BLaER1 treated with 17β-estradiol and CSF1 and Interleukin-3, amounts not matched to agents 10 nM and 100 nM (cell line): ENCODE measurements at regions not wholly inside any gene's neighbourhood (a gene's known extent, or its start where the extent isn't known, plus 50 kb on each side); places are given as distances from the start of the nearest gene placed in this dataset.

Source experiments
- H3K27ac ChIP-seq, 11 experiments: shearing (Covaris generic); formaldehyde crosslinking; 2 replicates each; pipeline ENCODE4 v1.8.1; 2022
- H3K27me3 ChIP-seq, 11 experiments: shearing (Covaris generic); formaldehyde crosslinking; 2 replicates each; pipeline ENCODE4 v1.8.1; 2022
- H3K36me3 ChIP-seq, 11 experiments: shearing (Covaris generic); formaldehyde crosslinking; 2 replicates each; pipeline ENCODE4 v1.8.1; 2022
- H3K4me1 ChIP-seq, 10 experiments: shearing (Covaris generic); formaldehyde crosslinking; 2 replicates each; pipeline ENCODE4 v1.8.1; 2022
- H3K4me2 ChIP-seq, 11 experiments: shearing (Covaris generic); formaldehyde crosslinking; 2 replicates each; pipeline ENCODE4 v1.8.1; 2022
- H3K4me3 ChIP-seq, 10 experiments: shearing (Covaris generic); formaldehyde crosslinking; 2 replicates each; pipeline ENCODE4 v1.8.1; 2022
- H3K9ac ChIP-seq, 11 experiments: shearing (Covaris generic); formaldehyde crosslinking; 2 replicates each; pipeline ENCODE4 v1.8.1; 2022
- H3K9me3 ChIP-seq, 11 experiments: shearing (Covaris generic); formaldehyde crosslinking; replicated peaks in 1 of 11; 2 replicates each; pipeline ENCODE4 v1.8.1; 2022
- H4K20me1 ChIP-seq, 11 experiments: shearing (Covaris generic); formaldehyde crosslinking; 2 replicates each; pipeline ENCODE4 v1.8.1; 2022
- Cebpa-rat ChIP-seq, 11 experiments: shearing (Covaris generic); IDR thresholded peaks; 2 replicates each; pipeline ENCODE4 v1.8.1; 2022

- no peak overlapping the region for H3K4me3 ChIP-seq
- peaks cover 0 to 27% (median 16%) of the 10 kb centered on the region in 10 experiments; a peak in 15 of 20 replicates for H3K4me1 ChIP-seq
- TF ChIP-seq Cebpa-rat (IDR thresholded peaks at IDR 0.05), result no peak
- peaks cover 5 to 14% (median 11%) of the 10 kb centered on the region in 11 experiments; a peak in 15 of 22 replicates for H3K9me3 ChIP-seq
- peak overlapping the region in 3 of 11 experiments; percentile 24 to 46 (median 43); a peak in 2 of 22 replicates for H3K4me2 ChIP-seq
- H4K20me1 ChIP-seq, result no peaks in the 10 kb centered on the region
- no peak overlapping the region for H3K27ac ChIP-seq
- H3K27me3 ChIP-seq, result no peaks in the 10 kb centered on the region
- no peak overlapping the region for H3K9ac ChIP-seq
- no peaks in the 10 kb centered on the region for H3K36me3 ChIP-seq
Measured at GRCh38 chrX:39678914-39679313, 418.8 kb downstream of the BCOR start.

GRCh38 chrX:39679497-39680157 is 418.1 kb downstream of the BCOR start:
- H4K20me1 ChIP-seq, result no peaks in the 10 kb centered on the region
- peaks cover 0 to 27% (median 16%) of the 10 kb centered on the region in 10 experiments; a peak in 15 of 20 replicates for H3K4me1 ChIP-seq
- H3K4me2 ChIP-seq, result peak overlapping the region in 6 of 11 experiments; percentile 4 to 46 (median 30); a peak in 10 of 22 replicates
- H3K9ac ChIP-seq, result no peak overlapping the region
- H3K27ac ChIP-seq, result no peak overlapping the region
- peaks cover 5 to 14% (median 11%) of the 10 kb centered on the region in 11 experiments; a peak in 15 of 22 replicates for H3K9me3 ChIP-seq
- TF ChIP-seq Cebpa-rat (IDR thresholded peaks at IDR 0.05), result no peak
- H3K27me3 ChIP-seq, result no peaks in the 10 kb centered on the region
- H3K4me3 ChIP-seq, result no peak overlapping the region
- H3K36me3 ChIP-seq, result no peaks in the 10 kb centered on the region

GRCh38 chrX:39681885-39682284 is 415.9 kb downstream of the BCOR start:
- no peaks in the 10 kb centered on the region for H3K27me3 ChIP-seq
- peaks cover under 1 to 10% (median 3%) of the 10 kb centered on the region in 11 experiments; a peak in 15 of 22 replicates for H3K9me3 ChIP-seq
- H3K4me1 ChIP-seq, result peaks cover 0 to 27% (median 19%) of the 10 kb centered on the region in 10 experiments; a peak in 15 of 20 replicates
- no peak overlapping the region for H3K4me3 ChIP-seq
- H3K27ac ChIP-seq, result no peak overlapping the region
- TF ChIP-seq Cebpa-rat (IDR thresholded peaks at IDR 0.05), result no peak
- H3K36me3 ChIP-seq, result no peaks in the 10 kb centered on the region
- no peaks in the 10 kb centered on the region for H4K20me1 ChIP-seq
- no peak overlapping the region for H3K9ac ChIP-seq
- H3K4me2 ChIP-seq, result no peak overlapping the region

GRCh38 chrX:39682778-39683177 is 415.0 kb downstream of the BCOR start:
- no peak for TF ChIP-seq Cebpa-rat (IDR thresholded peaks at IDR 0.05)
- Histone ChIP-seq H3K4me2 (peak overlapping the region in 1 of 11 experiments; percentile 20; a peak in 2 of 22 replicates), H3K4me1 (peaks cover 3 to 34% (median 25%) of the 10 kb centered on the region in 10 experiments; a peak in 17 of 20 replicates), H3K27ac (no peak overlapping the region), H3K4me3 (no peak overlapping the region), H3K27me3 (peaks cover 0 to 4% (median 0%) of the 10 kb centered on the region in 11 experiments; a peak in 3 of 22 replicates), H3K36me3 (no peaks in the 10 kb centered on the region), H4K20me1 (no peaks in the 10 kb centered on the region), H3K9ac (no peak overlapping the region), H3K9me3 (peaks cover 0 to 7% (median 0%) of the 10 kb centered on the region in 11 experiments; a peak in 3 of 22 replicates)

- Histone ChIP-seq H3K9ac (peak overlapping the region in 8 of 11 experiments; percentile 60 to 77 (median 74); a peak in 15 of 22 replicates), H4K20me1 (no peaks in the 10 kb centered on the region), H3K4me3 (peak overlapping the region; percentile 48 to 69 (median 61); a peak in 18 of 20 replicates), H3K9me3 (peaks cover 0 to 10% (median 0%) of the 10 kb centered on the region in 11 experiments; a peak in 3 of 22 replicates), H3K36me3 (no peaks in the 10 kb centered on the region), H3K27ac (peak overlapping the region in 8 of 11 experiments; percentile 53 to 72 (median 66); a peak in 14 of 22 replicates), H3K4me1 (peaks cover 10 to 34% (median 23%) of the 10 kb centered on the region in 10 experiments; a peak in 18 of 20 replicates), H3K4me2 (peak overlapping the region; percentile 75 to 91 (median 87)), H3K27me3 (peaks cover 0 to 27% (median 11%) of the 10 kb centered on the region in 11 experiments; a peak in 13 of 22 replicates)
- TF ChIP-seq Cebpa-rat (IDR thresholded peaks at IDR 0.05), result no peak
Measured at GRCh38 chrX:39688219-39688575, 409.6 kb downstream of the BCOR start.

- peak overlapping the region; percentile 75 to 91 (median 87) for H3K4me2 ChIP-seq
- peaks cover 0 to 27% (median 11%) of the 10 kb centered on the region in 11 experiments; a peak in 13 of 22 replicates for H3K27me3 ChIP-seq
- H4K20me1 ChIP-seq, result no peaks in the 10 kb centered on the region
- H3K4me1 ChIP-seq, result peaks cover 10 to 31% (median 23%) of the 10 kb centered on the region in 10 experiments; a peak in 18 of 20 replicates
- peaks cover 0 to 10% (median 0%) of the 10 kb centered on the region in 11 experiments; a peak in 2 of 22 replicates for H3K9me3 ChIP-seq
- H3K4me3 ChIP-seq, result peak overlapping the region; percentile 48 to 69 (median 61)
- no peak for TF ChIP-seq Cebpa-rat (IDR thresholded peaks at IDR 0.05)
- H3K9ac ChIP-seq, result peak overlapping the region in 10 of 11 experiments; percentile 14 to 77 (median 74); a peak in 19 of 22 replicates
- no peaks in the 10 kb centered on the region for H3K36me3 ChIP-seq
- H3K27ac ChIP-seq, result peak overlapping the region in 9 of 11 experiments; percentile 38 to 72 (median 66); a peak in 15 of 22 replicates
Measured at GRCh38 chrX:39688576-39689375, 409.0 kb downstream of the BCOR start.

GRCh38 chrX:39689376-39690104 is 408.2 kb downstream of the BCOR start:
- H3K9ac ChIP-seq, result peak overlapping the region in 10 of 11 experiments; percentile 14 to 77 (median 74); a peak in 19 of 22 replicates
- H4K20me1 ChIP-seq, result no peaks in the 10 kb centered on the region
- peak overlapping the region; percentile 48 to 69 (median 61) for H3K4me3 ChIP-seq
- H3K4me2 ChIP-seq, result peak overlapping the region; percentile 75 to 91 (median 87)
- peak overlapping the region in 9 of 11 experiments; percentile 38 to 72 (median 66); a peak in 15 of 22 replicates for H3K27ac ChIP-seq
- H3K27me3 ChIP-seq, result peaks cover 0 to 27% (median 11%) of the 10 kb centered on the region in 11 experiments; a peak in 13 of 22 replicates
- H3K4me1 ChIP-seq, result peaks cover 10 to 31% (median 23%) of the 10 kb centered on the region in 10 experiments; a peak in 18 of 20 replicates
- no peak for TF ChIP-seq Cebpa-rat (IDR thresholded peaks at IDR 0.05)
- H3K9me3 ChIP-seq, result peaks cover 0 to 10% (median 0%) of the 10 kb centered on the region in 11 experiments; a peak in 2 of 22 replicates
- H3K36me3 ChIP-seq, result no peaks in the 10 kb centered on the region
